ENCODE measurements at regions not wholly inside any gene's neighbourhood (a gene's known extent, or its start where the extent isn't known, plus 50 kb on each side); places are given as distances from the start of the nearest gene placed in this dataset.

- TF ChIP-seq CTCF (IDR thresholded peaks at IDR 0.05; ENCODE audit: low read depth, low read length, missing input control) (no peak), YY1 (IDR thresholded peaks at IDR 0.05) (no peak), SP1 (IDR thresholded peaks at IDR 0.05) (no peak), GABPA (IDR thresholded peaks at IDR 0.05 in 1 of 2, conservative IDR thresholded peaks at IDR 0.05 in 1 of 2) (no peak), MAX (IDR thresholded peaks at IDR 0.05) (no peak), HNF4A (conservative IDR thresholded peaks at IDR 0.05) (no peak), RAD21 (IDR thresholded peaks at IDR 0.05) (no peak)
These were observed 320.5 kb downstream of the HACE1 start for GRCh38 chr6:104539173-104539572.

Measured in liver (tissue), 3 donors.